ENCODE measurements at regions not wholly inside any gene's neighbourhood (a gene's known extent, or its start where the extent isn't known, plus 50 kb on each side); places are given as distances from the start of the nearest gene placed in this dataset.
"Not testable (repeated sequence)": the region's sequence is repeated elsewhere in the genome, so short reads cannot be mapped to it uniquely, and the experiment has no call there.

DNA sequence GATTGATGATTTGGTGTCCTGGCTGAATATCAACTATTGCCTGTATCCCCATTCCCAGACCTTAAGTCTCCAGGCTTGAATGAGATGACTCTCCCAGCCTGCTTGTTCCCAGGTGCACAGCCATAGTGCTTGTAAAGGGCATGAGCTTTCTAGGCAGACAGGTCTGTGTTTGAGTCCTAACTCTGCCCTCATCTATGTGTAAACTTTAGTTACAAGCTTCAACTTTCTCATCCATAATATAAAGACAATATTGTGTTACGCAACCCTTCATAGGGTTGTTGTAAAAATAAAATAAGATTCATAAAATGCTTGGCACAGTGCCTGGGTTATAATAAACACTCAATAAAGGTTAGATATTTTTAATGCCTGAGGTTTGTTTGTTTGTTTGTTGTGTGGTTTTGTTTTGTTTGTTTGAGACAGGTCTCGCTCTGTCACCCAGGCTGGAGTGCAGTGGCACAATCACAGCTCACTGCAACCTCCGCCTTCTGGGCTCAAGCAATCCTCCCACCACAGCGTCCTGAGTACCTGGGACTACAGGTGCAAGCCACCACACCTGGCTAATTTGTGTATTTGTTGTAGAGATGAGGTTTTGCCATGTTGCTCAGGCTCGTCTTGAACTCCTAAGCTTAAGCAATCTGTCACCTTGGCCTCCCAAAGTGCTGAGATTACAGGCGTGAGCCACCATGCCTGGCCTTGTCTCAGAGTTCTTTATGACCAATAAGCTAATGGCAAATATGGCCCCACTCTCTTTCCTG is 89.4 kb upstream of the MAPRE2 start:
- no peaks in the 10 kb centered on the region for H3K9me2 ChIP-seq (replicated peaks; ENCODE audit: insufficient read depth)
- WGBS (ENCODE audit: low lambda C conversion rate, missing lambda C conversion rate): 90% methylated on average over 6 of the region's 6 CpGs
- DNase-seq (ENCODE audit: low spot score): no peak
- no peaks in the 10 kb centered on the region for H3K36me3 ChIP-seq (replicated peaks; ENCODE audit: insufficient read depth, low read depth)
- H3K79me2 ChIP-seq: no peaks in the 10 kb centered on the region
- no peak overlapping the region for H3K4me3 ChIP-seq
- TF ChIP-seq EZH2 (IDR thresholded peaks at IDR 0.05; ENCODE audit: borderline replicate concordance) (no peak), EZH2phosphoT487 (IDR thresholded peaks at IDR 0.05; ENCODE audit: low read depth, severe bottlenecking, unreplicated experiment) (no peak)
- H3K4me1 ChIP-seq (ENCODE audit: insufficient read depth): peaks cover 9% of the 10 kb centered on the region
- no peaks in the 10 kb centered on the region for H4K20me1 ChIP-seq (ENCODE audit: insufficient read depth, poor library complexity, severe bottlenecking)
- no peak overlapping the region for H2AFZ ChIP-seq
- H3K9me3 ChIP-seq (ENCODE audit: low read depth): no peaks in the 10 kb centered on the region
- H3K4me2 ChIP-seq: no peak overlapping the region
- H3K27me3 ChIP-seq: no peaks in the 10 kb centered on the region
- H3K27ac ChIP-seq: no peak overlapping the region

- no peaks in the 10 kb centered on the region for H4K20me1 ChIP-seq (ENCODE audit: insufficient read depth, poor library complexity, severe bottlenecking)
- WGBS (ENCODE audit: low lambda C conversion rate, missing lambda C conversion rate): 88% methylated on average over 2 of the region's 2 CpGs
- no peaks in the 10 kb centered on the region for H3K79me2 ChIP-seq
- H3K4me1 ChIP-seq (ENCODE audit: insufficient read depth): no peaks in the 10 kb centered on the region
- no peak overlapping the region for H3K4me3 ChIP-seq
- H2AFZ ChIP-seq: no peak overlapping the region
- no peaks in the 10 kb centered on the region for H3K27me3 ChIP-seq
- H3K9me3 ChIP-seq (ENCODE audit: low read depth): no peaks in the 10 kb centered on the region
- no peak overlapping the region for H3K27ac ChIP-seq
- H3K9me2 ChIP-seq (replicated peaks; ENCODE audit: insufficient read depth): no peaks in the 10 kb centered on the region
- no peaks in the 10 kb centered on the region for H3K36me3 ChIP-seq (replicated peaks; ENCODE audit: insufficient read depth, low read depth)
- H3K4me2 ChIP-seq: no peak overlapping the region
- DNase-seq (ENCODE audit: low spot score): no peak
- no peak for TF ChIP-seq CTCF (IDR thresholded peaks at IDR 0.05; ENCODE audit: poor library complexity)
Measured at GRCh38 chr18:34953212-34953611, 88.0 kb upstream of the MAPRE2 start.

- H2AFZ ChIP-seq; H3K27me3 ChIP-seq; H3K27ac ChIP-seq; H3K36me3 ChIP-seq (replicated peaks; ENCODE audit: insufficient read depth, low read depth); H3K4me3 ChIP-seq; H3K9me2 ChIP-seq (replicated peaks; ENCODE audit: insufficient read depth); H3K4me2 ChIP-seq; H3K79me2 ChIP-seq; DNase-seq (ENCODE audit: low spot score); H3K9me3 ChIP-seq (ENCODE audit: low read depth); H3K4me1 ChIP-seq (ENCODE audit: insufficient read depth); H4K20me1 ChIP-seq (ENCODE audit: insufficient read depth, poor library complexity, severe bottlenecking): not testable (repeated sequence)
Measured at GRCh38 chr18:34955494-34955893, 85.7 kb upstream of the MAPRE2 start.

DNA sequence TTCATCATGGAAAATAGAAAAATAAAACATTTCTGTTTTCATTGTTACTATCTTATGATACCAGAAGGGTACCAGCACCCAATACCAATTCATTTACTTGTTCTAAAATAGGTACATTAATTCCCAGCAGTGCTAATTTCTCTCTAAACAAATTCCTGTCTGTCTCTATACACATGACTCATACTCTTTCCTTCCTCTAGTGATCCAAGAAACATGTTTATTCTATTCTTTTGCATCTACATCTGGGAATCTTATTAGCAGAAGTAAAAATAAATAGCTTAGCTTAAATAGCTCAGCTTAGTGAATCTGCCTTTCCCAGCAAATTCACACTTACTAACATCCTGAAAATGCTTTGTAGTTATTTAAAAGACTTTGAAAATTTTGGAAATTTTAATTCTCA is 84.5 kb upstream of the MAPRE2 start:
- TF ChIP-seq EZH2phosphoT487 (IDR thresholded peaks at IDR 0.05; ENCODE audit: low read depth, severe bottlenecking, unreplicated experiment) (no peak), EZH2 (IDR thresholded peaks at IDR 0.05; ENCODE audit: borderline replicate concordance) (no peak), CTCF (IDR thresholded peaks at IDR 0.05; ENCODE audit: poor library complexity) (no peak)
- H3K27ac ChIP-seq: no peak overlapping the region
- H3K4me2 ChIP-seq: no peak overlapping the region
- H3K4me1 ChIP-seq (ENCODE audit: insufficient read depth): peaks cover 6% of the 10 kb centered on the region
- no peaks in the 10 kb centered on the region for H3K27me3 ChIP-seq
- H4K20me1 ChIP-seq (ENCODE audit: insufficient read depth, poor library complexity, severe bottlenecking): no peaks in the 10 kb centered on the region
- no peak overlapping the region for H3K4me3 ChIP-seq
- no peak for DNase-seq (ENCODE audit: low spot score)
- H3K36me3 ChIP-seq (replicated peaks; ENCODE audit: insufficient read depth, low read depth): no peaks in the 10 kb centered on the region
- H3K79me2 ChIP-seq: no peaks in the 10 kb centered on the region
- H2AFZ ChIP-seq: no peak overlapping the region
- no peaks in the 10 kb centered on the region for H3K9me3 ChIP-seq (ENCODE audit: low read depth)
- H3K9me2 ChIP-seq (replicated peaks; ENCODE audit: insufficient read depth): no peaks in the 10 kb centered on the region

All from hepatocyte (in vitro differentiated cells).